Stimulated activated naive B cell treated with anti-CD40 and anti-IgM and Interleukin-4, amounts not matched to agents 10 μg/mL and 1 μg/mL and 100 μg/mL, for 72 hours (primary cell): ENCODE measurements at regions not wholly inside any gene's neighbourhood (a gene's known extent, or its start where the extent isn't known, plus 50 kb on each side); places are given as distances from the start of the nearest gene placed in this dataset.

ENCODE experiments used
- ATAC-seq, 2 donors: fragments of 150-1000 bp; cut with Tn5 transposase; replicated peaks; 2 replicates each; pipeline ENCODE4 v1.10.0; 2021; ENCODE audit warnings: moderate library complexity in 1 of 2
- DNase-seq: peaks from one replicate; pipeline ENCODE4 v3.0.0; 2021
- H3K27ac Mint-ChIP-seq: one replicate; pipeline ENCODE4 v1.8.0; 2022; ENCODE audit warnings: mild to moderate bottlenecking, mixed read lengths
- H3K27me3 Mint-ChIP-seq, 2 donors: one replicate each; pipeline ENCODE4 v1.8.0; 2022; ENCODE audit warnings: mixed read lengths in 2 of 2
- H3K36me3 Mint-ChIP-seq, 2 donors: one replicate each; pipeline ENCODE4 v1.8.0; 2022; ENCODE audit warnings: mixed read lengths in 2 of 2, mild to moderate bottlenecking in 1 of 2
- H3K4me1 Mint-ChIP-seq, 2 donors: one replicate each; pipeline ENCODE4 v1.8.0; 2022; ENCODE audit warnings: mixed read lengths in 2 of 2, mild to moderate bottlenecking in 1 of 2
- H3K4me3 Mint-ChIP-seq, 2 donors: one replicate each; pipeline ENCODE4 v1.8.0; 2022; ENCODE audit warnings: mild to moderate bottlenecking in 2 of 2, mixed read lengths in 2 of 2, moderate library complexity in 1 of 2
- H3K9me3 Mint-ChIP-seq, 2 donors: one replicate each; pipeline ENCODE4 v1.8.0; 2022; ENCODE audit warnings: mixed read lengths in 2 of 2, mild to moderate bottlenecking in 1 of 2

DNA sequence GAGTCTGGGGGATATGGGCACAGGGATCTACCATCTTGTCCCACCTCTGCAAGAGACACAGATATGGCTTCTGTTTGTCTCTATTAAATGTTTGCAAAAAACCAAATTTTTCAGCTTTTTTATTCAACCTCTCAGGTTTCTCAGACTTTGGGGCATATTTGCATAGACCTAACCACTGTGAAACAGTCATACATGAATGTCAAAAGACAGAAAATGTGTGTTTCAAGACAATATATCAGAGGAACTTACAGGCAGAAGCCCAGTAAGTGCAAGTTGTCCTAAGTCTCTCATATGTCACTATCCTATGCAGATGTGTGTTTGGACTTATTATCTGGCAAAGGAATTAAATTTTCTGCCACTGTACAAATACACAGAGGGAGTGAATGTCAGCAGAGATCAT, 951.2 kb downstream of the PCDH18 start:
- H3K27me3 Mint-ChIP-seq = no peaks in the 10 kb centered on the region
- no peak overlapping the region for H3K4me3 Mint-ChIP-seq
- no peak for DNase-seq
- H3K27ac Mint-ChIP-seq = no peak overlapping the region
- H3K9me3 Mint-ChIP-seq = peaks cover 0 to 3% of the 10 kb centered on the region in 2 donors
- H3K36me3 Mint-ChIP-seq = no peaks in the 10 kb centered on the region
- no peaks in the 10 kb centered on the region for H3K4me1 Mint-ChIP-seq
- ATAC-seq = no peak

DNA sequence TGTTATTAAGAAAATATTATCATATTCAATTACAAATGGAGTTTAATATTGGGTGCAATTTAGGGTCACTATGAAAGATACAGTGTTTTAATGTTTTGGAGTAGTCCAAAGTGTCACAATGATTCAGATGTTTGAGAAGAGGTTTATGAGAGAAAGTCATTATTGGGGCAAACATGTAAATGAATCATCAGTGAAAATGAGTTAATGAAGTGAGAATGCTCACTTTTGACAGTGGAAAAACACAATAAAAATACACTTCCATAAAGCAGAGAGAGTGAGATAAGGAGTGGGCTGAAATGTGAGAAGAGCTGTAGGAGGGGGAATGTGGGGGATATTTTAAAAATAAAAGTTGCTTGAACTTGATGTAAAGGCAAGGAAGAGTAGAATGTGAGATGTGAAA, 957.1 kb downstream of the PCDH18 start:
- no peak overlapping the region for H3K4me3 Mint-ChIP-seq
- no peak overlapping the region for H3K27ac Mint-ChIP-seq
- H3K36me3 Mint-ChIP-seq = no peaks in the 10 kb centered on the region
- no peaks in the 10 kb centered on the region for H3K4me1 Mint-ChIP-seq
- H3K9me3 Mint-ChIP-seq = no peaks in the 10 kb centered on the region
- H3K27me3 Mint-ChIP-seq = no peaks in the 10 kb centered on the region
- ATAC-seq = no peak
- no peak for DNase-seq

DNA sequence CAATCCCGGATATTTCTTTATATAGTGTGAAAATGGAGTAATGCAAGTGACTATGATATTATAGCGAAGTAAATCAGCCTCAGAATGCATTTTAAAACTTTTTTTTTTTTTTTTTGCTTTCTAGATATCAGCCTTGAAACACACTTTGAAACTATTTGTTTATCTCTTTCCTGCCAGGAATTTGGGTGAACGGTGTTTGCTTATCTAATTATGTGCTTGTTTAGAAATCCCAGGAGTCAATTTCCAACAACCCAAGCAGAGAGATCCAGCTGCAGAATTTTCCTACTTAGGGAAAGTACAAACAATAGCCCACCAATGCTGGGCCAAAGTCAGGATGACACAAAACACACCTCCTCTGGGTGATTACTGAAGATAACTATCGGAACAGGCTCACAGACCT, 958.8 kb downstream of the PCDH18 start:
- H3K27ac Mint-ChIP-seq = no peak overlapping the region
- H3K9me3 Mint-ChIP-seq = no peaks in the 10 kb centered on the region

DNA sequence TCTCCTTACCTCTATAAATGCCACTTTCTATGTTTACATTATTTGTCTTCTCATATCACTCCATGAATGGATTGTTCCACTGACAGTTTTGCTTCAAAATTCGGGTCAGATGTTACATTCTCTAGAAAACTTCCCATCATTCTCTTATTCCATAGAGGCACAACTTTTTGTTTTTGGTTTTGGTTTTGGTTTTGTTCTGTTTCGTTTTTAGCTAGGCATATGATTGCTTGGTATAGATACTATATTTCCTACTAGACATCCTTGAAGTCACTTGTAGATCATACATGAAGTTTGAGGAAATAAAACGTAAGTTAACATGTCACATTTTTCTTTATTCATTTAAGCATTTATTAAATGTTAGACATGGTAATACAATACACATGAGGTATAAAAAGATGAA, 961.0 kb downstream of the PCDH18 start:
- Mint-ChIP-seq H3K36me3 (no peaks in the 10 kb centered on the region), H3K27me3 (no peaks in the 10 kb centered on the region), H3K4me1 (no peaks in the 10 kb centered on the region), H3K4me3 (no peak overlapping the region), H3K27ac (no peak overlapping the region), H3K9me3 (peaks cover 0 to 2% of the 10 kb centered on the region in 2 donors)
- DNase-seq = no peak
- no peak for ATAC-seq

More for the DNA sequence above, 958.8 kb downstream of the PCDH18 start:
- ATAC-seq (no peak), DNase-seq (no peak)
- no peaks in the 10 kb centered on the region for H3K4me1 Mint-ChIP-seq
- no peaks in the 10 kb centered on the region for H3K36me3 Mint-ChIP-seq
- no peaks in the 10 kb centered on the region for H3K27me3 Mint-ChIP-seq
- no peak overlapping the region for H3K4me3 Mint-ChIP-seq

DNA sequence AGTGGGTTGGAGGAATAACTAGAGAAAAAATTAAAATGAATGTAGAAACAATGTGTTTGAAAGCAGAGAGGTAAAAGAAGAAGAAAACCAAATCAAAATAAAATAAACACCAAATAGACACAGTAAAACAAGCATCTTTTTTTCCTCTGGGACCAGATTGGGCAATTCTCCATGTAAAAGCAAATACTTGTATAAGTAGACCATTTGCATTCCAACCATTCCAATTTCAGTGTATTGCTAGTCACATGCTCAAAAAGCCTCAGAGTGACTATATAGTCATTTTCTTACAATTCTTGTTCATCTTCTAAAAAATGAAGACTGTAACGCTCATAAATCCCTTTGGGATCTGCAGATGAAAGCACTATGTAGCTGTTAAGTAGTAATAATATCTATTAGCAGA, 969.5 kb downstream of the PCDH18 start:
- no peaks in the 10 kb centered on the region for H3K36me3 Mint-ChIP-seq
- DNase-seq (no peak), ATAC-seq (no peak)
- peaks cover 0 to 3% of the 10 kb centered on the region in 2 donors for H3K9me3 Mint-ChIP-seq
- H3K4me3 Mint-ChIP-seq = no peak overlapping the region
- no peaks in the 10 kb centered on the region for H3K27me3 Mint-ChIP-seq
- H3K4me1 Mint-ChIP-seq = no peaks in the 10 kb centered on the region
- no peak overlapping the region for H3K27ac Mint-ChIP-seq

DNA sequence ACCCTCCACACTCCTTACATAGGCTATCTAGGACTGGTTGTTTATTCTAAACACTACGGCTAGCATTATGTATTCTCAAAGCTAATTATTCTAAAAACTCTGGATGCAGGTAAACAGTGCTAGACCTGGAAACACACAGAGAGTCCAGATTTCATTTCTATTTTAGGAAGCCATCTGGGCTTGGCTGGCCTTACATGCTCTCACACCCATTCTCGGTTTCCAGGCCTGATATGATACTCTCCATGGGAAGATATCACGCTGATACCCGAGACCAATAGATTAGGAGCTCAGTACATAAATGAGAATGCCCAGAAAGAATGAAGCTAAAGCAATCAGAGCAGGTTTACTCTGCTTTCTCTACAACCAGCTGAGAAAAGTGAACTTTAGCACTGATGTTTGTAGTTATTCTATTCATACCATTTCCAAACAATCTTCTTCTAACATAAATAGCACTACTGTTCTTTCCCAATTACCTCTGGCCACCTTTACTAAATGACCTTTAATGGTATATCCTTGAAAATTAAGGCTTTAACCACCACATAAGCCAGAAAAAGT, 973.3 kb downstream of the PCDH18 start:
- ATAC-seq (no peak), DNase-seq (no peak)
- H3K36me3 Mint-ChIP-seq = no peaks in the 10 kb centered on the region
- peaks cover 0 to 1% of the 10 kb centered on the region in 2 donors for H3K9me3 Mint-ChIP-seq
- no peaks in the 10 kb centered on the region for H3K4me1 Mint-ChIP-seq
- no peak overlapping the region for H3K4me3 Mint-ChIP-seq
- no peak overlapping the region for H3K27ac Mint-ChIP-seq
- no peaks in the 10 kb centered on the region for H3K27me3 Mint-ChIP-seq

DNA sequence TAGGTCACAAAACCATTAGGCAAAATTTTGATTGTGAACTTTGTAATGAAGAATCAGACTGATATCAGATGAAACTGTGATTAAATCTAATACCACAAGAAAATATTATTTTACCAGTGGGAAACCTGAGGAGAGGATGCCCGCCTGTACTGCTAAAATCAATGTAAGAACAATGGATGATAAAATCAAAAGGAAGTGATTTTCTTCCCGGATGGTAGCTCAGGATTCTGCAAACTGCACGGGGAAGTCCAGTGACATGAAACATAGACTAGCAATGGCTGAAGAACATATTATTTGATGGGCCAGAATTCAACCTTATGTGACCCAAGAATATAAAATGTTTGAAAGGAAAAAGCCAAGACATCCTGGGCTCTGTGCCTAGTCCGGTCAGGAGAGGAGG, 974.9 kb downstream of the PCDH18 start:
- Mint-ChIP-seq H3K4me1 (no peaks in the 10 kb centered on the region), H3K27ac (no peak overlapping the region), H3K36me3 (no peaks in the 10 kb centered on the region), H3K4me3 (no peak overlapping the region), H3K9me3 (peaks cover 0 to 1% of the 10 kb centered on the region in 2 donors), H3K27me3 (no peaks in the 10 kb centered on the region)
- DNase-seq = no peak
- no peak for ATAC-seq

DNA sequence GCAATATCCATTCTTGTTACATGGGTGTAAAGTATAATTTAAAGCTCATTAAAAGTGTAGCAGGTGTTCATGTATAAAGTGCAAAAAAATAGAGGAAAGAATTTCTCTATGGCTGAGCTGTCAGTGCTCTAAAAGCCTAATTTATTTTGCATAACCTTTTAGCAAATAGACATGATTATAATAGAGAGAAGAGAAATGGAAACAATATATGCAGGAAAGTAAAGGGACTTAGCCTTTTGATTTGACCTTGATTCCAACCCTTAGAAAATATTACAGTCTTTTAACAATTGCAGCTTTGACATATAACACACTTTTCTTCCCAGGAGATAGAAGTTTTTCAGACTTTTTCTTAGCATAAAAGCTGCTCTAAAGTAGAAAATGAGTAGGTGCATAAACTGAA, 978.3 kb downstream of the PCDH18 start:
- no peaks in the 10 kb centered on the region for H3K27me3 Mint-ChIP-seq
- no peaks in the 10 kb centered on the region for H3K36me3 Mint-ChIP-seq
- ATAC-seq (no peak), DNase-seq (no peak)
- peaks cover 0 to 9% of the 10 kb centered on the region in 2 donors for H3K9me3 Mint-ChIP-seq
- H3K4me3 Mint-ChIP-seq = no peak overlapping the region
- no peak overlapping the region for H3K27ac Mint-ChIP-seq
- H3K4me1 Mint-ChIP-seq = no peaks in the 10 kb centered on the region

DNA sequence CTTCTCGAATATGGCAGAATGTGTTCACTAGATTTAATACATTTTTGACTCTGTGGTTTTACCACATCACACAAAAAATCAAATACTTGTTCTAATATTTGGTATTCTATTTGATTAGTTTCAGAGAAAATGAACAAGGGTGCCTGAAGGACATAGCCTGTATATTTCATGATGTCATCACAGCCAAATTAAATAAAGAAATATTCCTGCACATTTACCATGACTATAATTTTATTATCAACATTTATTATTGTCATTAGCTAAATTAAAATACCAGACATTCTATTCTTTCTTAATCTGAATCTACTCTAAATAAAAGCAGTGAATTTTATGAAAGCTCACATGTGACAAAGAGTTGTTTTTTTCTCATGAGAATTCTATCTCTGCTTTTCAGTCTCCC, 980.5 kb downstream of the PCDH18 start:
- Mint-ChIP-seq H3K27ac (no peak overlapping the region), H3K27me3 (no peaks in the 10 kb centered on the region), H3K9me3 (peaks cover 0 to 9% of the 10 kb centered on the region in 2 donors), H3K36me3 (no peaks in the 10 kb centered on the region), H3K4me1 (no peaks in the 10 kb centered on the region), H3K4me3 (no peak overlapping the region)
- ATAC-seq (no peak), DNase-seq (no peak)

DNA sequence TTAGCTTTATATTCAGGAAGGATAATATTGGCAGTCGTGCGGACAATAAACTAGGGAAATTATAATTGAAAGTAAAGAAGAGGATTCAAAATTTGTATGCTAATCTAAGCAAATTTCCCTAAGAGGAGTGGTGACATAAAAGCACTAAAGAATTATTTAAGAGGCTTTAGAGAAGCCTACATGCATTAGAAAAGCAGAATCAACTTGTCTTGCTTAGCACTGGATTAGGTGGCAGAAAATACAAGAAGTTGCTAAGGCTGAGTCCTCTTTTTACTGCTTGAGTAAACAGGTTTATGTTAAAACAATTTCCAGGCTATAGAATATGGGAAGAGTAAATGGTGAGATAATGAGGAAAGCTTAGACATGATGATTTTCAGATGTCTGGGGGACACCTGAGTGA, 991.5 kb downstream of the PCDH18 start:
- Mint-ChIP-seq H3K36me3 (no peaks in the 10 kb centered on the region), H3K27ac (no peak overlapping the region), H3K4me3 (no peak overlapping the region), H3K9me3 (peaks cover 0 to 3% of the 10 kb centered on the region in 2 donors), H3K27me3 (no peaks in the 10 kb centered on the region), H3K4me1 (no peaks in the 10 kb centered on the region)
- no peak for ATAC-seq
- DNase-seq = no peak

DNA sequence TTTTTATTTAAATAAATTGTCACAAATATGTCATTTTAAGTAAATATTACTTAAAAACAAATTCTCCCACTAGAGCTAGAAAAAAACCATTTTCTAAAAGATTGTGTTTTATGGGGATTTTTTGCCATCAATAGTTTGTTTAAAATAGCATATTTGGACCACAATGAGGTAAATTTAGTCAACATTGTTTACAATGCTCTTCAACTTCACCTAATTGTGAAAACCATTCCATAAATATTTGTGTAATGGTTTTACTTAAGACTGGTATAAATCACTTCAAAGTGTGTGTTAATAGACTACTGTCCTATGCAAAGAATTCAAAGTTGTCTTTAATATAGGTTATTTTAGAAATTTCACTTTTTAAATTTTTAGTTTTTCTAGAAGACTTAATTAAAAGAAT, 1004.2 kb downstream of the PCDH18 start:
- H3K36me3 Mint-ChIP-seq = no peaks in the 10 kb centered on the region
- no peak overlapping the region for H3K4me3 Mint-ChIP-seq
- no peaks in the 10 kb centered on the region for H3K27me3 Mint-ChIP-seq
- DNase-seq = no peak
- no peaks in the 10 kb centered on the region for H3K9me3 Mint-ChIP-seq
- no peaks in the 10 kb centered on the region for H3K4me1 Mint-ChIP-seq
- ATAC-seq = no peak
- no peak overlapping the region for H3K27ac Mint-ChIP-seq

DNA sequence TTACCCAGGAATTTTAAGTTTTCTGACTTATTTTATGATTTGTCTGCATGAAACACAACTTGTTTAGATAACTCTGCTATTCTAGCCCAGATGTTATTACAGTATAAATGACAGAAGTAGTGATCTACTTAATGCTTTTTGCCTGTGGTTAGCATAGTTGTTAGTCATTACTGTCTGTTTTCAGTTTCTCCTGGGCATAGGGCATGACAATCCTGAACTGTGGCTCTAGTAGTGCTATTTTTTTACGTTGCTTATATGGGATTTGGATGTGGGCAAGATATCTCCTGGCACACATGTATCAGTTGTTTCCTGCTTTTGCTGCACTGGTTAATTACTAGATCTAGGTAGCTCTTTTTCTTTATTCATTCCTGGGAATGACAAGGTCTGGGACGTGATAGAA, 1005.8 kb downstream of the PCDH18 start:
- ATAC-seq = no peak
- DNase-seq = no peak
- no peaks in the 10 kb centered on the region for H3K4me1 Mint-ChIP-seq
- no peak overlapping the region for H3K27ac Mint-ChIP-seq
- no peaks in the 10 kb centered on the region for H3K9me3 Mint-ChIP-seq
- H3K27me3 Mint-ChIP-seq = no peaks in the 10 kb centered on the region
- H3K4me3 Mint-ChIP-seq = no peak overlapping the region
- H3K36me3 Mint-ChIP-seq = no peaks in the 10 kb centered on the region

DNA sequence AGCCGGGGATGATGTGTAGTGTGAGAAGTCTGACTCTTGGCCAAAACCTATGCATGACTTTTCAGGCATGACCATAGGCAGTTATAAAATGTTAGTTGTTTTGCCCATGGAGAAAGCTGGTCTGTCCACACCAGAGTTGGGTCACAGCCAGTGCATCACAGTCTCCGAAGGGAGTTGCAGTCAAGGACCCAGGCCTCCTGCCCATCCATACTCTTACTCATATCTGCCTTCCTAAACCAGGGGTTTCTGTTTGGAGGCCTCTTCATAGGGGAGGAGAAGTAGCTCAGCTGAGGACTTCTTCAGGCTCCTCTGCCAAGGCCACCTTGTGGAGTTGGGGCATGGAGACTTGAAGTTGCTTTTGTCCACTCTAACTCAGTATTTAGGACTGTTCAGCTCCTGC, 1008.3 kb downstream of the PCDH18 start:
- no peaks in the 10 kb centered on the region for H3K36me3 Mint-ChIP-seq
- H3K4me3 Mint-ChIP-seq = no peak overlapping the region
- no peaks in the 10 kb centered on the region for H3K4me1 Mint-ChIP-seq
- H3K9me3 Mint-ChIP-seq = peaks cover 0 to 3% of the 10 kb centered on the region in 2 donors
- no peaks in the 10 kb centered on the region for H3K27me3 Mint-ChIP-seq
- ATAC-seq (no peak), DNase-seq (no peak)
- no peak overlapping the region for H3K27ac Mint-ChIP-seq

DNA sequence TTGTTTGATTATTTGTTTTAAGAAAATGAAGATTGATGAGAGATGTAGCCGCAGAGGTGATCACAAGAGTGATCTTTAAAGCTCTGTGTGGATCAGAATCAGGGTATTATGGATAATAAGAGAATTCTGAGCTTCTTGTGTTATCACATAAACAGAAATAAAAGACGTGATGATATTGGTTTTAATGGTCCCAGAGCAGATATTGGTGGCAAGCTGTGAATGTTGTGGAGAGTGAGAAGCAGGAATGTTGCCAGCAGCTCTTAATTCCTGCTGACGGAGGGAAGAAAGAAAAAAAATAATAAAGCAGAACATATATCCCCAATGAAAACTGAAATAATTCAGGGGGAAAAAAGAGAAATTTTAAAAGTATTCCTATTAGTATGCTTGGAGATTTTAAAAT, 1015.9 kb downstream of the PCDH18 start:
- no peaks in the 10 kb centered on the region for H3K27me3 Mint-ChIP-seq
- no peaks in the 10 kb centered on the region for H3K4me1 Mint-ChIP-seq
- H3K9me3 Mint-ChIP-seq = peaks cover 1 to 3% of the 10 kb centered on the region in 2 donors
- no peak overlapping the region for H3K4me3 Mint-ChIP-seq
- no peak overlapping the region for H3K27ac Mint-ChIP-seq
- ATAC-seq = no peak
- no peak for DNase-seq
- no peaks in the 10 kb centered on the region for H3K36me3 Mint-ChIP-seq

DNA sequence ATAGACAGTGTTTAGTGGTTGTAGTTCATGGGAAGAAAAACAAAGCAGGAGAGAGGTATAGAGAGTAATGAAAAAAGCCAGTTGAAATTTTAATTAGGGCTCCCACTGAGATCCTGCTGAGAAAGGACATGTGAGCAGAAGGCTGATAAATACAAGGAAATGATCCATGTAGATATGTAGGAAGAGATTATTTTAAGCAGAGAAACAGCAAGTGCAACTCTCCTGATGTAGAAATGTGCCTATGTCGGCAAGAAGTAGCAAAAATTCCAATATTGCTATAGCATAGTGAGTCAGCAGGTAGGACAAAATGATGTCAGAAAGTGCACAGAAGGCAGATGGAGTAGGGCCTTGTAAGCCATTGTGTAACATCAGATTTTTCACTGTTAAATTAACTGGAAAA, 1027.3 kb downstream of the PCDH18 start:
- no peak for DNase-seq
- Mint-ChIP-seq H3K4me3 (no peak overlapping the region), H3K36me3 (no peaks in the 10 kb centered on the region), H3K27ac (no peak overlapping the region), H3K9me3 (peaks cover 0 to 2% of the 10 kb centered on the region in 2 donors), H3K27me3 (no peaks in the 10 kb centered on the region), H3K4me1 (no peaks in the 10 kb centered on the region)
- no peak for ATAC-seq

DNA sequence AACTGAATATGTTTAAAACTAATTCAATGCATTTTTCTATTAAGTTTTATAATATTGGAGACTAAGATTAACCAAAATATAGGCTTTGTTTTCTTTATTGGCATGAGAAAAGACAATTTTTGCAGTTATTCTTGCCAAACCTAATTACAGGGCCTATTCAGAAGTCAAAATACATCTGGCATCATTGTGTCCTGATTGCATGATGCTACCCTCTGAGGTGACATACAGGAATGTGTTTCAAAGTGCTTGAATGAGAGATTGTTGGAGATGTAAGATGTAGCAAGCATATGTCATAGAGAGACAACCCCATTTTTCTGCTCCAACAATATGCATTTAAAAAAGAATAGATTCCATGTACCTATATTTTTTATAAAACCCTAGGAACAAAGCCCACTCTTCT, 1036.4 kb downstream of the PCDH18 start:
- H3K4me1 Mint-ChIP-seq = no peaks in the 10 kb centered on the region
- H3K27me3 Mint-ChIP-seq = no peaks in the 10 kb centered on the region

More for the DNA sequence above, 1036.4 kb downstream of the PCDH18 start:
- Mint-ChIP-seq H3K9me3 (peaks cover 0 to 2% of the 10 kb centered on the region in 2 donors), H3K27ac (no peak overlapping the region), H3K4me3 (no peak overlapping the region), H3K36me3 (no peaks in the 10 kb centered on the region)
- no peak for ATAC-seq
- no peak for DNase-seq
